Cardiac muscle cell (in vitro differentiated cells and primary cell): ENCODE measurements at regions not wholly inside any gene's neighbourhood (a gene's known extent, or its start where the extent isn't known, plus 50 kb on each side); places are given as distances from the start of the nearest gene placed in this dataset.
"Not testable (repeated sequence)": the region's sequence is repeated elsewhere in the genome, so short reads cannot be mapped to it uniquely, and the experiment has no call there.

Experiments used
- DNase-seq, 2 donors: peaks; one replicate each; pipeline versions ENCODE4 v3.0.0 to v3.0.0-alpha.2; 2010 to 2017; ENCODE audit warnings: low read depth in 1 of 2, low spot score in 1 of 2
- H3K27ac ChIP-seq: fragments of 200-600 bp; sonication (generic); 2 replicates; pipeline ENCODE4 v1.5.1; 2016
- H3K27me3 ChIP-seq: fragments of 200-600 bp; sonication (generic); 2 replicates; pipeline ENCODE4 v1.6.0; 2016; ENCODE audit warnings: control low read depth
- H3K36me3 ChIP-seq: fragments of 200-600 bp; sonication (generic); 2 replicates; pipeline ENCODE4 v1.5.1; 2016; ENCODE audit warnings: control low read depth
- H3K4me1 ChIP-seq: fragments of 200-600 bp; sonication (generic); 2 replicates; pipeline ENCODE4 v1.8.1; 2017; ENCODE audit warnings: low read depth, mild to moderate bottlenecking, mixed run types
- H3K4me3 ChIP-seq: fragments of 200-600 bp; sonication (generic); 2 replicates; pipeline ENCODE4 v1.5.1; 2016; ENCODE audit warnings: mild to moderate bottlenecking
- H3K9me3 ChIP-seq: fragments of 200-600 bp; sonication (generic); 2 replicates; pipeline ENCODE4 v1.5.1; 2017; ENCODE audit warnings: low read depth, mild to moderate bottlenecking, control low read depth
- TF ChIP-seq, protein P1 (sequence below): IDR thresholded peaks from 2 replicates; pipeline ENCODE4 v1.5.1; 2012; ENCODE audit warnings: low read depth, mild to moderate bottlenecking, low read length

DNA sequence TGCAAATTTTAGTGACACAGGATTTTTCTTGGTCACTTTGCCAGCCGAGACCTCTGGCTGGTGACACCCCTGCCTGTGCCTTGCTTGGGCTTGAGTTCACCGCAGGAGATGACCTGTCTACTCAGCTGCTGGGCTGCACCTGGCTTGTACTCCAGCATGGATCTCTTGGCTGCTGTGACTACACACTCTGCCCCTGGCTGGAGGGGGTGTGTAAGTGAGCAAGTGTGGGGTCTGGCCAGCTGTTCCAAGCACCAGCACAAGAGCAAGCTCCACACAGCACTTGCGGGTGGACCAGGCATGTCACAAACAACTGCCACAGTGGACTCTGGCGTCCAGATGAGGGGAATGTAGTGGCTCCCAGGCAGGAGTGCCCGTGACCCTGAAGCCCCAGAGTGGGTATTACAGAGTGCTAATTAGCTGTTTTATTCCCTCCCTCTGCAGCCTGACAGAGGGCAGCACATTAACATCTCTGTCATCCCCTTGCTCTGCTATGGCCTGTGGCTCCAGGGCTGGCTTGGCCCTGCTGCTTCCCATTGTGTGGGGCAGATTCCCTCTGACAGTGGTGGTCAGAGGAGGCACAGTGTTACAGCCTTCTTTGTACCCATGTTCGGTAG is 1387.2 kb downstream of the OLFM4 start:
- no peaks in the 10 kb centered on the region for H3K9me3 ChIP-seq

DNA sequence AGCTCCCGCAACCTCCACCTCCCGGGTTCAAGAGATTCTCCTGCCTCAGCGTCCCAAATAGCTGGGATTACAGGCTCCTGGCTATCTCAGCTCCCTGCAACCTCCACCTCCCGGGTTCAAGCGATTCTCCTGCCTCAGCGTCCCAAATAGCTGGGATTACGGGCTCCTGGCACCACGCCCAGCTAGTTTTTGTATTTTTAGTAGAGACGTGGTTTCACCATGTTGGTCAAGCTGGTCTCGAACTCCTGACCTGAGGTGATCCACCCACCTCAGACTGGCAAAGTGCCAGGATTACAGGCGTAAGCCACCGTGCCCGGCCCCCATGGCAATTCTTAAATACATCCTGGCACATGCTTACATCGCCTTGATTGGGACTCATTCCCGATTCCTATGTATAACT is 1394.3 kb downstream of the OLFM4 start:
- H3K27me3 ChIP-seq, H3K4me3 ChIP-seq, DNase-seq, H3K27ac ChIP-seq, H3K9me3 ChIP-seq, H3K4me1 ChIP-seq, H3K36me3 ChIP-seq: not testable (repeated sequence)

More for the DNA sequence above, 1387.2 kb downstream of the OLFM4 start:
- Histone ChIP-seq H3K4me1 (no peaks in the 10 kb centered on the region), H3K27me3 (no peaks in the 10 kb centered on the region), H3K4me3 (no peak overlapping the region), H3K27ac (no peak overlapping the region), H3K36me3 (no peaks in the 10 kb centered on the region)
- TF ChIP-seq, protein P1, sequence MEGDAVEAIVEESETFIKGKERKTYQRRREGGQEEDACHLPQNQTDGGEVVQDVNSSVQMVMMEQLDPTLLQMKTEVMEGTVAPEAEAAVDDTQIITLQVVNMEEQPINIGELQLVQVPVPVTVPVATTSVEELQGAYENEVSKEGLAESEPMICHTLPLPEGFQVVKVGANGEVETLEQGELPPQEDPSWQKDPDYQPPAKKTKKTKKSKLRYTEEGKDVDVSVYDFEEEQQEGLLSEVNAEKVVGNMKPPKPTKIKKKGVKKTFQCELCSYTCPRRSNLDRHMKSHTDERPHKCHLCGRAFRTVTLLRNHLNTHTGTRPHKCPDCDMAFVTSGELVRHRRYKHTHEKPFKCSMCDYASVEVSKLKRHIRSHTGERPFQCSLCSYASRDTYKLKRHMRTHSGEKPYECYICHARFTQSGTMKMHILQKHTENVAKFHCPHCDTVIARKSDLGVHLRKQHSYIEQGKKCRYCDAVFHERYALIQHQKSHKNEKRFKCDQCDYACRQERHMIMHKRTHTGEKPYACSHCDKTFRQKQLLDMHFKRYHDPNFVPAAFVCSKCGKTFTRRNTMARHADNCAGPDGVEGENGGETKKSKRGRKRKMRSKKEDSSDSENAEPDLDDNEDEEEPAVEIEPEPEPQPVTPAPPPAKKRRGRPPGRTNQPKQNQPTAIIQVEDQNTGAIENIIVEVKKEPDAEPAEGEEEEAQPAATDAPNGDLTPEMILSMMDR: no peak
- DNase-seq: no peak

GRCh38 chr13:54424344-54424743 is 1395.7 kb downstream of the OLFM4 start:
- Histone ChIP-seq H3K36me3 (no peaks in the 10 kb centered on the region), H3K27me3 (no peaks in the 10 kb centered on the region), H3K4me3 (no peak overlapping the region), H3K4me1 (no peaks in the 10 kb centered on the region), H3K9me3 (no peaks in the 10 kb centered on the region), H3K27ac (no peak overlapping the region)
- DNase-seq: no peak
- TF ChIP-seq, protein P1: no peak

DNA sequence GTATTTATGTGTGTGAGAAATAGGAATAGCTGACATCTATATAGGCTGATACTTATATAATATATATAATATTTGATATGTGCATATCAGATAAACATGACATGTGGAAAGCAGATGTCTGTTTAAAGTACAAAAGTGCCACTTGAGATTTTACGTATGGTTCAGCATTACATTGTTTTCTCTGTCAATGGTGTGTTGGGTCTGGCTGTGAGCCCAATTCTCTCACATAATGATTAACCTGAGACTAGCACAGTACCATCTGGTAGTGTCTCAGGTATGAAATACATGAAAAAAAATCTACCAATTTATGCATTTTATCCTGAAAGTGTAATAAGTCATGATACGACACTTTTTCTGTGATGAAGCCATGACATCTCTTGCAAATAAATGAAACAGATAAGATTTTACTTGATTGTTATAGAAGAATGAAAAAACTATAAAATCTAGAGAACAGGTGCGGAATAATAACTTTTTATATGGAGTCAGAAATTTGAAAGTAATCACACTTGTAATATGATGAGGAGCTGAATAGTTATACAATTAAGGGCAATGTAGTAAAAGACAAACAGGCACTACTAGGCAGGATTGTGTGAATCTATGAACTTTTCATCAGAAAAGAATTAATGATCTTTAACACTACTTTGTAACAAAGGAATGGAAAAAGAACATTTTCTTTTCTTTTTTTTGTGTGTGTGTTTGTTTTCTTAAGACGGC is 1405.0 kb downstream of the OLFM4 start:
- DNase-seq: no peak
- H3K27me3 ChIP-seq: no peaks in the 10 kb centered on the region
- no peak overlapping the region for H3K4me3 ChIP-seq
- H3K27ac ChIP-seq: no peak overlapping the region
- H3K9me3 ChIP-seq: no peaks in the 10 kb centered on the region
- no peaks in the 10 kb centered on the region for H3K4me1 ChIP-seq
- H3K36me3 ChIP-seq: no peaks in the 10 kb centered on the region
- TF ChIP-seq, protein P1: no peak

DNA sequence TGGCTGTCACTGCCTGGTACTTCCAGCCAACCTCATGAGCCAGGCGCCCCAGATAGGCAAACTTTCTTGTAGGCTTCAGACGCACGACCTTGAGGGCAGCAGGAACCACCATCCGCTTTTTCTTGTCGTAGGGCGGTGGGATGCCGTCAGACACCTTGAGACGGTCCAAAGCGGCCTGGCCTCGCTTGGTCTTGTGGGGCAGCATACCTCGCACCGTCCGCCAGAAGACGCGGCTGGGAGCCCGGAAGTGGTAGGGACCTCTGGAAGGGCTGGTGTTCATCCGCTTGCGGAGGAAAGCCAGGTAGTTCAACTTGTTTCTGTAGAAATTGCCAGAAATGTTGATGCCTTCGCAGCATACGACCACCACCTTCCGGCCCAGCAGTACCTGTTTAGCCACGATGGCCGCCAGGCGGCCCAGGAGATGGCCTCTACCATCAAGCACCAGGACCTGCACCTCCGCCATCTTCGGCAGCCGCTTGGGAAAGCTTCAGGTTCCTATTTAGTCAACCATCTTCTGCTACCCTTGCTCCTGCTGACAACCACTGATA is 1412.3 kb downstream of the OLFM4 start:
- not testable (repeated sequence) for H3K27me3 ChIP-seq, DNase-seq, H3K9me3 ChIP-seq, H3K4me3 ChIP-seq, H3K36me3 ChIP-seq, H3K4me1 ChIP-seq, H3K27ac ChIP-seq

- no peak for DNase-seq
- no peak overlapping the region for H3K4me3 ChIP-seq
- H3K27me3 ChIP-seq: no peaks in the 10 kb centered on the region
- no peaks in the 10 kb centered on the region for H3K4me1 ChIP-seq
- no peaks in the 10 kb centered on the region for H3K9me3 ChIP-seq
- H3K27ac ChIP-seq: no peak overlapping the region
- H3K36me3 ChIP-seq: no peaks in the 10 kb centered on the region
- TF ChIP-seq, protein P1: no peak
Measured at GRCh38 chr13:54445453-54445852, 1416.8 kb downstream of the OLFM4 start.
